T47D (cell line): ENCODE measurements at regions not wholly inside any gene's neighbourhood (a gene's known extent, or its start where the extent isn't known, plus 50 kb on each side); places are given as distances from the start of the nearest gene placed in this dataset.
"Not testable (repeated sequence)": the region's sequence is repeated elsewhere in the genome, so short reads cannot be mapped to it uniquely, and the experiment has no call there.

Source experiments
- DNase-seq, 2 experiments: peaks; one replicate each; pipeline versions ENCODE4 v3.0.0 to v3.0.0-alpha.2; 2011 to 2012; ENCODE audit warnings: low read depth in 1 of 2, low spot score in 1 of 2
- JUND ChIP-seq: IDR thresholded peaks from 2 replicates; pipeline ENCODE4 v1.6.1; 2012; ENCODE audit warnings: low read depth
- in situ Hi-C: cut with HindIII; loops from 2 replicates; pipeline ENCODE4 v1.10.0; 2016; ENCODE audit warnings: low sequenced_read_pairs, low pct_unique_long_range_greater_than_20kb

DNA sequence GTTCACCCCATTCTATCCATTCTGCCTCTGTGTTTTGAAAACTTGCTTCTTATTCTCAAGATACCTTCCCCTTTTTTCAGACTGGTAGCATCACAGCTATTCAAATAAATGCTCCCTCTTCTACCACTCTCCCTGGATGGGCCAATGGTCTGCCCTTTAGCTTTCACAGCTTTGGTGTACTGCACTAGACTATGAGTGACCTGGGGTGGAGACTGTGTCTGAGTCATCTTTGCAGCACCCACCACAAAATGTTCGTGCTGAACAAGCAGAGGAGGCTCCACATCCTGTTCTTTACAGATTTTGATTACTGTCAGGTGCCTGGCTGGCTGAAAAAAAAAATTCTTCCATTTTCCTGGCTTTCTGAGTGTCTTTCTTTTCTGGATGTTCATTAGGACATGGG lies 1104.1 kb upstream of the TMEM132C start:
- no peak for TF ChIP-seq JUND
- in situ Hi-C loops, result no loop called here
- no peak for DNase-seq

DNA sequence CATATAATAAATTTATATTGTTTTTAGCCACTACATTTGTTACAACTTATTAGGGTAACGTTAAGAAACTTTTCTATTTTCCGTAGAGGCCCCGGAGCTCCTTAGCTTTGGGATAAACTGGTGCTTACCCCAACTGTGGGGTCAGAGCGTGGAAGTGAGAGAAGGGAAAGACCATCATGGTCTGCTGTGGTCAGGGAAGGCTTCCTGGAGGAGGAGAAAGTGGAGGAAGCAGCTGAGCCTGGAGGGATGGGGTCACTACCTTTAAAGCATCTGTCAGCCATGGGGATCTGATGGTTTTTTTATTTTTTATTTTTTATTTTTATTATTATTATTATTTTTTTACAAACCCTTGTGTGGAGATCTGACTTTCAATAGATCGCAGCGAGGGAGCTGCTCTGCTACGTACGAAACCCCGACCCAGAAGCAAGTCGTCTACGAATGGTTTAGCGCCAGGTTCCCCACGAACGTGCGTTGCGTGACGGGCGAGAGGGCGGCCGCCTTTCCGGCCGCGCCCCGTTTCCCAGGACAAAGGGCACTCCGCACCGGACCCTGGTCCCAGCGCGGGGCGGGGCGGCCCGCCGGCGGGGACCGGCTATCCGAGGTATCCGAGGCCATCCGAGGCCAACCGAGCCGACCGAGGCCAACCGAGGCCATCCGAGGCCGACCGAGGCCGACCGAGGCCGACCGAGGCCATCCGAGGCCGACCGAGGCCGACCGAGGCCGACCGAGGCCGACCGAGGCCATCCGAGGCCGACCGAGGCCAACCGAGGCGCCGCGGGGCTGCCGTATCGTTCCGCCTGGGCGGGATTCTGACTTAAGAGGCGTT lies 1101.2 kb upstream of the TMEM132C start:
- DNase-seq, result peak; percentile 83 to 88
- TF ChIP-seq JUND, result no peak
- in situ Hi-C loops, result no loop called here

DNA sequence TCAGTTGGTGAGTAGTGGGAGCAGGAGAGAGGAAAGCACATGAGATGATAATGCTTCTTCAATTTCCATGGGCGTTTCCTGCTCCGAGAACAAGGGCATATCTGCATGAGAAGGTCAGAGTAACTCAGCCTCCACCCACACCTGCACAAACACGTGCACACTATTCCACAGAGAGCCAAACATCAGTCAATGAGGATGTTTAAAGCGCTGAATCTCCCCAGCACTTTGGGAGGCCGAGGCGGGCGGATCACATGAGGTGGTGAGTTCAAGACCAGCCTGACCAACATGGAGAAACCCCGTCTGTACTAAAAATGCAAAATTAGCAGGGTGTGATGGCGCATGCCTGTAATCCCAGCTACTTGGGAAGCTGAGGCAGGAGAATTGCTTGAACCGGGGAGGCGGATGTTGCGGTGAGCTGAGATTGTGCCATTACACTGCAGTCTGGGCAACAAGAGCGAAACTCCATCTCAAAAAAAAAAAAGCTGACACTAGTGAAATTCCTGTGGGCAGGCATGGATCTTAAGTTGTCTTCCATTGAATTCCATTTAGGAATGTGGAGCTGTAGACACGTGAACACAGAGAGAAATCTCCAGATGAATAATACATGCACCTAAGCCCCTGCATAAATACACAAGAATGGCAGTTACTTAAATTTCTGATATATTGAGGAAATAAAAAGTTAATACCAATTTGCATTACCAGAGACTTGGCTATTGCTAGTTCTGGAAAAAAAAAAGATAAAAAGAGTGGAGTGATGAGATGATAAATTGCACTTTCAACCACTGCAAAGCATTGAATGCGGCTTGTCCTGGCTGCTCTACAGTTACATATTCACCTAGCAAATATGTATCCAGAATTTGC lies 1097.4 kb upstream of the TMEM132C start:
- in situ Hi-C loops, result no loop called here
- DNase-seq, result no peak
- TF ChIP-seq JUND, result no peak

DNA sequence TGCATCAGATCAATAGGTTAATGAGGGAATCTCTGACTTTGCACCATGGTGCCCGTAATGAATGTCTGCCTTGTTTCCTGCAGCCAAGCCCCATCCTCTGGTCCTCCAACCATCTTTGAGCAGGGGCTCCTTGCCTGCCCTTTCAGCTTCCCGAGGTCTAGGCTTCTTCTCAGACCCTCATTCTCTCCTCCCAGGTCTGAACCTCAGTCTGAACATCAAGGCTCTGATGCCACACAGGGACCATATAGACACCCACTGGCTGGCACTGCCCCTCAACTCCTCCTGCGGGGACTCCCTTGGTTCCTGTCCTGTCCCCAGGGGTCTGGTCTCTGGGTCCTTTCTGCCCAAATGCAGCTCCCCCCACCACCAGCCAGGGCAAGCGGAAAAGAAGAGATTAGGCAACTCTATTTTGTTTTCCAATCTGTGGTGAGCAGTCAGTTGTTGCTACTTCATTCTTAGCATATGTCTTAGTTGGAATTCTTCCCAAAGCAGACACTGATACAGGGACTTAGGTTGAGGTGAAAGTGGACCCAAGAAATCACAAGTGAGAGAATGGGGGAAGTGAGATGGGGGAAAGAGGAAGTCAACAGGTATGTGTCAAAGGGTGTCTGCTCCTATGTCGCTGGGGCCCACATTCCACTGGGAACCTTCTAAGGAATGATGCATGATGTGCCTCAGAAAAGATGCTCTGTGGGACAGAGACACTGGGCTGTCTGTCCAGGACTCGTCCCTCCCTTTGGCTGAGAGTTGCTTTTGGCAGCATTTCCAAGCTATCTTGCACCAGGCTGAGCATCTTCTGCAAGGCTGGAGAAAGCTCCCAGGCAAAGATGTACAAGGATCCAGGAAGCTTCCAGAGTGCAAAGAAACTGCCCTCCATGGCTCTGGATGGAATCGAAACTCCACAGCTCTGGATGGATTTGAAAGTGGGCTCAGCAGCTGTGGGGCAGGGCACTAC lies 1096.5 kb upstream of the TMEM132C start:
- in situ Hi-C loops, result no loop called here
- DNase-seq, result no peak
- no peak for TF ChIP-seq JUND

DNA sequence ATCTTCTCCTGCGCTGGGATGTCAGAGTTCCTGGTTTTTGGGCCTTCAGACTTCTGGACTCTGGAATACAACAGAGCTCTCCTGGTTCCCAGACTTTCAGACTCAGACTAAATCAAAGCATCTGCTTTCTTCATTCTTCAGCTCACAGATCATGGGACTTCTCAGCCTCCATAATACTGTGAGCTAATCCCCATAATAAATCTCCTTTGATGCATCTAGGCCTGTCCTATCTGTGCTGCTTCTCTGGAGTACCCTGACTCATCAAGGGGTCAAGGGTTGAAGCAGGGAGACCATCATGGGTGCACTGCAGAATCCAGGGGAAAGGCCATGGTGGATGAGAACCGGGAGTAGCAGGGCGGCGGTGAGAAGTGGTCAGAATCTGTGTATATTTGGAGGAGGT lies 1094.1 kb upstream of the TMEM132C start:
- no peak for DNase-seq
- no peak for TF ChIP-seq JUND
- in situ Hi-C loops, result no loop called here

DNA sequence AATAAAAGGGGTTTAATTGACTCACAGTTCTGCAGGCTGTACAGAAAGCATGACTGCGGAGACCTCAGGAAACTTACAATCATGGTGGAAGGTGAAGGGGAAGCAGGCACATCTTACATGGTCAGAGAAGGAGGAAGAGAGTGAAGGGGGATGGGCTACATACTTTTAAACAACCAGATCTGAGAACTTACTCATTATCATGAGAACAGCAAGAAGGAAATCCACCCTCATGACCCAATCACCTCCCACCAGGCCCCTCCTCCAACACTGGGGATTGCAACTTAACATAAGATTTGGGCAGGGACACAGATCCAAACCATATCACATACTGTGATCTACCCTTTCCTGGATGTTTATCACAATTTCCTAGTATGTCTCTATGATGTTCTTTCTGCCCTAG lies 1093.0 kb upstream of the TMEM132C start:
- in situ Hi-C loops, DNase-seq: not testable (repeated sequence)

DNA sequence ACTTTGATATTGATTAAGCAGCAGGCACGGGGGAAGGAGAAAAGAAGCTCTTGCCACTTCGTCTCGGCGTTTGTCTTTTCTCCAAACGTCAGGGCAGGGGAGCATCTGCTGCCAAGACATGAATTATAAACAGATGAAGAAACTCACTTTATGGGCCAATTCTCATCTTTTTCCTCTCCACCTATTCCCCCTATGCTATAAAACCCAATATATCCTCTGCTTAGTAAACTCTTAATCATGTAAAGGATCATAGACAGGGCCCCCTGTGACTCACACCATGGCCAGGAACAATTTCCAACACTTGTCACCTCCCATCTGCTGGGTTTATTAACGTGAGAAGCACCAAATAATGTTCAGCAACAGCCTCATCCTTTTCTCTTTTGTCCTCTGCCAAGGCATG lies 1092.1 kb upstream of the TMEM132C start:
- in situ Hi-C loops, result no loop called here
- TF ChIP-seq JUND, result no peak
- no peak for DNase-seq

DNA sequence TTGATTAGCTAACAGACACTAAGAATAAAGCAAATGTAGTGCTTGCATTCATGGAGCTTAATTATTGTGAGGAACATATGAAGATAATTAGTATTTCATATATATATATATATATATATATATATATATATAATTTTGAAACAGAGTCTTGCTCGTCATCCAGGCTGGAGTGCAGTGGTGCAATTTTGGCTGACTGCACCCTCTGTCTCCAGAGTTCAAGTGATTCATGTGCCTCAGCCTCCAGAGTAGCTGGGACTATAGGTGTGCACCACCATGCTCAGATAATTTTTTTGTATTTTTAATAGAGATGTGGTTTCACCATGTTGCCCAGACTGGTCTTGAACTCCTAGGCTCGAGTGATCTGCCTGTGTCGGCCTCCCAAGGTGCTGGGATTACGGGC lies 1091.6 kb upstream of the TMEM132C start:
- no peak for DNase-seq
- no peak for TF ChIP-seq JUND
- in situ Hi-C loops, result no loop called here

DNA sequence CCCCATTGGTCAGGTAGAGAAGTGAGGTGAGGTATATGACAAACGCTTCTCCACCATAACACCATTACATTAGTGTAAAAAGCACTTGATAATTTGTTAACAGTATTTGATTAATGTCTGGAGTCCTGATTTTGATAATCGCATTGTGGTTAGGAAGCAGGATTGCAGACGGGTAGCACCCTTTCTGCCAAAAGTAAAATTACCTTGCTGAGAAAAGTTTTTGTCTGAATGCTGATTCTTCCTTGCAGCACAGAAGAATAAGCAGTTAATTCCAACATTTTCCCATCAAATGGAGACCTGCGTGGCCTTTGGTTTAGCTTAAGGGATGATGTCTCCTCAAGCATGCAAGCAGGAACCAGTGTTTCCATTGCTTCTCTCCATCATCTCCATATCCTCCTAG lies 1090.2 kb upstream of the TMEM132C start:
- in situ Hi-C loops, result no loop called here
- no peak for TF ChIP-seq JUND
- DNase-seq, result no peak

DNA sequence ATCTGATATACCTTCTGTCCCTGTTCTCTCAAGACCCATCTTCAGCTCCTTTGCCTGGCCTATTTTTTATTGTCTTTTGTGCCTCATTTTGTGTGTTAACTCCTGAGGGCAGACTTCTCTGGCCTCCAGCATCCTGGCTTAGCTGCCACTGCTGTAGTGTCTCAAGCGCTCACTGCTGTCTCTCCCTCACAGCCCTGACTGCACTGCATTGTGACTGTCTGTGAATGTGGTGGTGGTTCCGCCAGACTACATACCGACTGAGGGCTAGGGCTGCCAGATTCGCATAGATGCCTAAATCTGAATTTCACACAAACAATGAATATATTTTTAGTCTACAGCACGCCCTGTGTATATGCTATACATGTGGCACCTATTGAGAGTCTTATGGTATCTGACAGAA lies 1088.9 kb upstream of the TMEM132C start:
- in situ Hi-C loops, result no loop called here
- no peak for TF ChIP-seq JUND
- no peak for DNase-seq

DNA sequence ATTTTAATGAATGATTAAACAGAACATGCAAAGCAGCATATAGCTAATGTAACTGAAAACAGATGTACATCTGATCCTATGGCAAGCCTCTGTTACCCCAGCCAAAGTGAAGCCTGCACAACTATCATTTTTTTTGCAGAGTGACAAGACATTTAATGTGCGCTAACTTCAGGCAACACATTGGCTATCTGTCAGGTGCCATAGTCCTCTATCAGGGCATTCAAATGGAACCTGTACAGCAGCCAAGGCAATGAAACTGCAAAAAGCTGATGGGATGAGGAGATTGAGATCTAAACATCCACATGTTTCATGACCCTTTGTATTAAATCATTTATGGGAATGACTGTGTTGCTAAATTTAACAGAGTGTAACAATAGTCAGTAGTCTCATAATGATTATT lies 1088.5 kb upstream of the TMEM132C start:
- DNase-seq, result no peak
- TF ChIP-seq JUND, result no peak
- in situ Hi-C loops, result no loop called here

DNA sequence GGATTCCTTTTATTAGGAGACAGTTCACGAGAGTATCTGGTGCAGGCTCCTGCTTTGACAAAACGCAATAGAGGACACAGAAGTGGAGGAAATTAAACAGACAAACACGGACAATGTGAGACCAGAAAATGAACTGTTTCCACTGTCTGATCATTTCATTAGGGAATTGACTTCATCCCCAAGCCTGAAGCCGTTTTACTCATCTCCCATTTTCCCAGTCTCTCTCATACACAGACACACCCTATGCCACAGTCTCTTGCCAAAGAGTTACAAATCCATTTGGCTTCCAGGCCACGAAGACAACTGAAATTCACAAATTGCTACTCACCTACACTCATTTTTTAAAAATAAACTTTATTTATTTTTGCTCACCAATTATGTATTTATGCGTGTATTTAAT lies 1087.8 kb upstream of the TMEM132C start:
- TF ChIP-seq JUND, result no peak
- in situ Hi-C loops, result no loop called here
- DNase-seq, result no peak
